H1 (cell line): ENCODE measurements at regions not wholly inside any gene's neighbourhood (a gene's known extent, or its start where the extent isn't known, plus 50 kb on each side); places are given as distances from the start of the nearest gene placed in this dataset.

Experiments used
- CBX5 ChIP-seq: fragments of 300-800, 300-1000 bp; sonication (generic); IDR thresholded peaks from 2 replicates; pipeline ENCODE4 v1.7.1; 2016; ENCODE audit warnings: antibody characterized with exemption, low read length, low read depth
- EGR1 ChIP-seq: IDR thresholded peaks from 2 replicates; pipeline ENCODE4 v1.6.1; 2011; ENCODE audit warnings: low read depth, low read length, borderline replicate concordance
- EP300 ChIP-seq, 2 experiments: IDR thresholded peaks; 1 replicate in 1 of 2; 2 replicates in 1 of 2; pipeline ENCODE4 v1.6.1; 2011 to 2012; ENCODE audit warnings: low read depth in 2 of 2, low read length in 2 of 2, mild to moderate bottlenecking in 2 of 2, borderline replicate concordance in 1 of 2, inconsistent platforms in 1 of 2, moderate library complexity in 1 of 2
- HDAC2 ChIP-seq, 2 experiments: fragments of 300-600 bp in 1 of 2; sonication (generic) in 1 of 2; IDR thresholded peaks; 2 replicates each; pipeline ENCODE4 v1.6.1; 2011 to 2012; ENCODE audit warnings: low read depth in 2 of 2, low read length in 2 of 2, mild to moderate bottlenecking in 2 of 2, moderate library complexity in 2 of 2, borderline replicate concordance in 1 of 2, inconsistent platforms in 1 of 2
- JUN ChIP-seq: IDR thresholded peaks from 2 replicates; pipeline ENCODE4 v1.6.1; 2011; ENCODE audit warnings: low read depth, mild to moderate bottlenecking, improper control_type of control experiment, low read length
- JUND ChIP-seq: IDR thresholded peaks from 2 replicates; pipeline ENCODE4 v1.6.1; 2011; ENCODE audit warnings: mild to moderate bottlenecking, improper control_type of control experiment, low read length
- POLR2AphosphoS5 ChIP-seq: IDR thresholded peaks from 2 replicates; pipeline ENCODE4 v1.6.1; 2011; ENCODE audit warnings: low read depth, low read length
- RFX5 ChIP-seq: IDR thresholded peaks from 2 replicates; pipeline ENCODE4 v1.6.1; 2011; ENCODE audit warnings: low read depth, low read length, improper control_type of control experiment, borderline replicate concordance
- SIX5 ChIP-seq: IDR thresholded peaks from 2 replicates; pipeline ENCODE4 v1.6.1; 2011; ENCODE audit warnings: mild to moderate bottlenecking, low read depth, low read length
- SUZ12 ChIP-seq: fragments of 200-600 bp; sonication (generic); IDR thresholded peaks from 2 replicates; pipeline ENCODE4 v1.6.1; 2012; ENCODE audit warnings: mild to moderate bottlenecking, inconsistent platforms, low read length, moderate library complexity, mixed read lengths
- YY1 ChIP-seq: IDR thresholded peaks from 2 replicates; pipeline ENCODE4 v1.6.1; 2011; ENCODE audit warnings: low read depth, mild to moderate bottlenecking, low read length
- TF ChIP-seq, protein P1 (sequence below), 3 experiments: IDR thresholded peaks; 1 replicate in 2 of 3; 2 replicates in 1 of 3; pipeline versions ENCODE4 v1.5.1 to v1.6.1; 2011; ENCODE audit warnings: low read length in 3 of 3, mild to moderate bottlenecking in 3 of 3, inconsistent platforms in 2 of 3, low read depth in 1 of 3, moderate library complexity in 1 of 3; ENCODE audit not compliant: insufficient read depth in 1 of 3; ENCODE audit errors: control extremely low read depth in 1 of 3

DNA sequence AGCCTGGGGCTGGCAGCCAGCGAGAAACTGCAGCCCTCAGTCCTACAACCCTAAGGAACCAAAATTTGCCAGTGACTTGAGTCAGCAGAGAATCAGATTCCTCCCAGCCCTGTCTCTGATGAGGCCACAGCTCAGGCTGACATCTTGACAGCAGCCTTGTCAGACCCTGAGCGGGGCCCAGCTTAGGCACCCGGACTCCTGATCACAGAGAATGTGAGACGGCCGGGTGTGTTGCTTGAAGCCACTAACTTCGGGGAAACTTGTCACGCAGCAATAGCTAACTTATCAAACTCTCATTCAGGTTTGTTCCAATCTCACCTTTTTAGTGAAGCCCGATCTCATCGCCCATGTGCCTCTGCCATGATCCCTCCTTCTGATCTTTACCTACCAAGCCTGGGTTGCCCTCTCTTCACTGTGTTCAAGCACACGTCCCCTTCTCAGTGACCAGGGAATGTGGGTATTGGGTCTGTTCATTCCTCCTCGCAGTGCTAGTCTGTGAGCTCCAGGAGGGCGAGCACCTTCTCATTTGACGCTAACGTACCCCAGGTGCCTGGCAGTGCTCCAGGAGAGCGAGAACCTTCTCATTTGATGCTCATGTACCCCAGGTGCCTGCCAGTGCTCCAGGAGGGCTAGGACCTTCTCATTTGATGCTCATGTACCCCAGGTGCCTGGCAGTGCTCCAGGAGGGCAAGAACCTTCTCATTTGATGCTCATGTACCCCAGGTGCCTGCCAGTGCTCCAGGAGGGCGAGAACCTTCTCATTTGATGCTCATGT is 280.7 kb downstream of the BRD1 start:
- TF ChIP-seq, protein P1, sequence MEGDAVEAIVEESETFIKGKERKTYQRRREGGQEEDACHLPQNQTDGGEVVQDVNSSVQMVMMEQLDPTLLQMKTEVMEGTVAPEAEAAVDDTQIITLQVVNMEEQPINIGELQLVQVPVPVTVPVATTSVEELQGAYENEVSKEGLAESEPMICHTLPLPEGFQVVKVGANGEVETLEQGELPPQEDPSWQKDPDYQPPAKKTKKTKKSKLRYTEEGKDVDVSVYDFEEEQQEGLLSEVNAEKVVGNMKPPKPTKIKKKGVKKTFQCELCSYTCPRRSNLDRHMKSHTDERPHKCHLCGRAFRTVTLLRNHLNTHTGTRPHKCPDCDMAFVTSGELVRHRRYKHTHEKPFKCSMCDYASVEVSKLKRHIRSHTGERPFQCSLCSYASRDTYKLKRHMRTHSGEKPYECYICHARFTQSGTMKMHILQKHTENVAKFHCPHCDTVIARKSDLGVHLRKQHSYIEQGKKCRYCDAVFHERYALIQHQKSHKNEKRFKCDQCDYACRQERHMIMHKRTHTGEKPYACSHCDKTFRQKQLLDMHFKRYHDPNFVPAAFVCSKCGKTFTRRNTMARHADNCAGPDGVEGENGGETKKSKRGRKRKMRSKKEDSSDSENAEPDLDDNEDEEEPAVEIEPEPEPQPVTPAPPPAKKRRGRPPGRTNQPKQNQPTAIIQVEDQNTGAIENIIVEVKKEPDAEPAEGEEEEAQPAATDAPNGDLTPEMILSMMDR (IDR thresholded peaks at IDR 0.05; ENCODE audit: control extremely low read depth in 1 of 3, insufficient read depth in 1 of 3, low read depth in 1 of 3, low read length in 3 of 3) = no peak
- TF ChIP-seq YY1 (no peak), JUN (no peak), SIX5 (no peak), JUND (no peak), EP300 (IDR thresholded peaks at IDR 0.05; ENCODE audit: borderline replicate concordance in 1 of 2, low read depth in 2 of 2, low read length in 2 of 2) (no peak), CBX5 (no peak), HDAC2 (IDR thresholded peaks at IDR 0.05; ENCODE audit: borderline replicate concordance in 1 of 2, low read depth in 2 of 2, low read length in 2 of 2) (no peak), POLR2AphosphoS5 (no peak), SUZ12 (no peak), EGR1 (no peak), RFX5 (no peak)
